ENCODE measurements at regions not wholly inside any gene's neighbourhood (a gene's known extent, or its start where the extent isn't known, plus 50 kb on each side); places are given as distances from the start of the nearest gene placed in this dataset.
"Not testable (repeated sequence)": the region's sequence is repeated elsewhere in the genome, so short reads cannot be mapped to it uniquely, and the experiment has no call there.

DNA sequence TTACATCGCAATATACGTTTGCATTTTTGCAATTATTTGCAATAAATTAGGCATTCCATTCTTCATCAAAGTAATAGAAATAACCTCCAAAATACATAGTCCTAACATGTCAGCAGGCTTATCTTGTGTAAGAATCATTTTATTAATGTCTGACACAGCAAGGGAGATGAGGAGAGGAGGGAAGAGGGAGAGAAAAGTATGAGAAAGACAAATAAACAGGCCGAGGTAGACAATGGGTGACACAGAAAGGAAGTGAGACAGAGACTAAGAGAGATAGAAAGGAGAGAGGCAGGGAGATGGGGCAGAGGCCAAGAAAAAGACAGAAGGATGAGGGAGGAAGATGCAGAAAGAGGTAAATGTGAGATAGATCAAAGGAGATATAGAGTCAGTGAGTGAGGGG, 50.3 kb upstream of the CYP2B6 start:
- not testable (repeated sequence) for ATAC-seq; H3K4me3 Mint-ChIP-seq; H3K27ac Mint-ChIP-seq; H3K9me3 Mint-ChIP-seq; H3K36me3 Mint-ChIP-seq; H3K4me1 Mint-ChIP-seq (ENCODE audit: low read depth in 2 of 2); DNase-seq (ENCODE audit: low spot score)
- H3K27me3 Mint-ChIP-seq = peaks cover 19 to 43% of the 10 kb centered on the region in 2 donors

DNA sequence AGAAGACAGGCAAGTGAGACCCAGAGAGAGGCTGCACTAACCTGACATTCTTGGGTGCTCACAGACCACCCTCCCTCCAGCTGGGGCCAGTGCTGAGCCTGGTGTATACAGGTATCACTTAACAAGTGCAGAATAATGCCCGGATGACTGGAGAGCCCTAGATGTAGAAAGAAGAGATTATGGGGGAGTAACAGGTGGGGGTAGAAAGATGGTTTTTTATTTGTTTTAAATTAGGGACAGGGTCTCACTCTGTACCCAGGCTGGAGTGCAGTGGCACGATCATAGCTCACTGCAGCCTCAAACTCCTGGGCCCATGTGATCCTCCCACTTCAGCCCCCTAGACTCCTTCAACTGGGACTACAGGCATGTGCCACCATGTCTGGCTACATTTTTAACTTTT, 53.1 kb upstream of the CYP2B6 start:
- H3K27me3 Mint-ChIP-seq = peaks cover 20 to 42% of the 10 kb centered on the region in 2 donors
- H3K36me3 Mint-ChIP-seq; H3K27ac Mint-ChIP-seq; DNase-seq (ENCODE audit: low spot score); H3K9me3 Mint-ChIP-seq; H3K4me1 Mint-ChIP-seq (ENCODE audit: low read depth in 2 of 2); H3K4me3 Mint-ChIP-seq: not testable (repeated sequence)
- peak in 1 of 2 donors; percentile 11 for ATAC-seq

DNA sequence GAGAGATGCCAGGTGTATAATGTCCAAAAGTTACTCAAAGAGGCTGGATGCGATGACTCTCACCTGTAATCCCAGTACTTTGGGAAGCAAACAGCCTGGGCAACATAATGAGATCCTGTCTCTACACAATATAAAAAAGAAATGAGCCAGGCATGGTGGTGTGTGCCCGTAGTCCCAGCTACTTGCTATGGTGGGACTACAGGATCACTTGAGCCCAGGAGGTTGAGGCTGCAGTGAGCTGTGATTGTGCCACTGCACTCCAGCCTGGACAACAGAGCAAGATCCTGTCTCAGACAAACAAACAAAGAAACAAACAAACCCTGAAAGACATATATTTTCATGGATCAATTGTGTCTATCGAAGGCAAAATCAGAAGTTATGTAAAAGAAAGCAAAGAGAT, 54.3 kb upstream of the CYP2B6 start:
- DNase-seq (ENCODE audit: low spot score) (no peak), ATAC-seq (no peak)
- no peaks in the 10 kb centered on the region for H3K9me3 Mint-ChIP-seq
- no peak overlapping the region for H3K27ac Mint-ChIP-seq
- peaks cover 22 to 43% of the 10 kb centered on the region in 2 donors for H3K27me3 Mint-ChIP-seq
- H3K36me3 Mint-ChIP-seq = no peaks in the 10 kb centered on the region
- no peak overlapping the region for H3K4me3 Mint-ChIP-seq
- no peaks in the 10 kb centered on the region for H3K4me1 Mint-ChIP-seq (ENCODE audit: low read depth in 2 of 2)

DNA sequence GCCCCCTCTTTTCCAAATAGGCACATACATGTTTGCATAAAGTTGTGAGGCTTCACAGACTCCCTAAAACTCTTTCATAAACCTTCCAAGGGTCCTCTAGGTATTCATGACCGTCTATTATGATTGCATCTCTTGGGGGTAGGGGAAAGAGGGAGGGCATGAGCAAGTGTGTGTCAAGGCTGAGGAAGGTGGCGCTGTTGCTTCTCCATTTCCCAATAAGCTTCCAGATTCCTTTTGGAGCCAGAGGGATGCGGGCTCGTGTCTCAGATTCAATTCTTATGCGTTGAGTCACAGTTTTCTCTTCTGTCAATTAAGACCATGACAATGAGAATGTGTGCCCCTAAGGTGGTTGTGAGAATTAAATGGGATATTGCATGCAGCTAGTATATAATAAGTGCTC, 51.0 kb upstream of the CYP2A7 start:
- Mint-ChIP-seq H3K27ac (no peak overlapping the region), H3K4me3 (no peak overlapping the region), H3K27me3 (peaks cover 15 to 32% of the 10 kb centered on the region in 2 donors), H3K36me3 (no peaks in the 10 kb centered on the region), H3K9me3 (no peaks in the 10 kb centered on the region), H3K4me1 (ENCODE audit: low read depth in 2 of 2) (no peaks in the 10 kb centered on the region)
- ATAC-seq (no peak), DNase-seq (ENCODE audit: low spot score) (no peak)

DNA sequence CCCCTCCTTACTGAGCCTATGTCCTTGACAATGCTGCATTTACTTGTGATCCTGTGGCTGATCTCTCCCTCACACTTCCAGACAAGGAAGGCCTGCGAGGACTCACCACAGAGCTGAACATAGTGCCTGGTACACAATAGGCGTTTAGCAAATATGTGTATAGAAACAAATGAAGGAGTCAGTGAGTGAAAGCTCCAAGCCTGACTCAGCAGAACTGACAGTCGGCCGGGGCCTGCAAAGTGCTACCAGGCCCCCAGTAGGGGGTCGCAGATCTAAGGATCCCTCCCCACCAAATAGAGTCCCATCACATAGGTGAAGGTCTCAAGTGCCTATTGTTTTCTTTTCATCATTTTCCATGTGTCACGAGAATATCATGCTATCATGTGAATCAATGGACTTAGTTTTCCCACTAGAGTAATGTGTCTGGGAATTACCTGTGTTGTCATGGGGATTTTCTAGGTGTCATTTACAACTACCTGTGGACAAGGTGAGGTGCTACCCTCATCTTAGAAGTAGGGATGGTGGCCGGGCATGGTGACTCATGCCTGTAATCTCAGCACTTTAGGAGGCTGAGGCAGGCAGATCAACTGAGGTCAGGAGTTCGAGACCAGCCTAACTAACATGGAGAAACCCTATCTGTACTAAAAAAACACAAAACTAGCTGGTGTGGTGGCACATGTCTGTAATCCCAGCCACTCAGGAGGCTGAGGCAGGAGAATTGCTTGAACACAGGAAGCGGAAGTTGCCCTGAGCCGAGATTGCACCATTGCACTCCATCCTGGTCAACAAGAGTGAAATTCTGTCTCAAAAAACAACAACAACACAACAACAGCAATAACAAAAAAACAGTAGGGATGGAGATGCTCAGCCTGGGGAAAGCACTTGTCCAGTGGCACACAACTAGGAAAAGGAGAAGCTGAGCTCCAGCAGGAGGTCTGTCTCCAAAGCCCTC, 50.3 kb upstream of the CYP2A7 start:
- DNase-seq (ENCODE audit: low spot score) (no peak), ATAC-seq (no peak)
- no peak overlapping the region for H3K4me3 Mint-ChIP-seq
- no peaks in the 10 kb centered on the region for H3K9me3 Mint-ChIP-seq
- H3K4me1 Mint-ChIP-seq (ENCODE audit: low read depth in 2 of 2) = no peaks in the 10 kb centered on the region
- no peak overlapping the region for H3K27ac Mint-ChIP-seq
- no peaks in the 10 kb centered on the region for H3K36me3 Mint-ChIP-seq
- peaks cover 12 to 25% of the 10 kb centered on the region in 2 donors for H3K27me3 Mint-ChIP-seq

Data from natural killer cell treated with Interleukin-12 subunit alpha and Interleukin-12 subunit beta and Interleukin-15 and Interleukin-18, amount 100 ng/mL, for 72 hours (primary cell).